ENCODE measurements at regions not wholly inside any gene's neighbourhood (a gene's known extent, or its start where the extent isn't known, plus 50 kb on each side); places are given as distances from the start of the nearest gene placed in this dataset.
"Not testable (repeated sequence)": the region's sequence is repeated elsewhere in the genome, so short reads cannot be mapped to it uniquely, and the experiment has no call there.

GRCh38 chr20:29320216-29320949 lies 1937.1 kb upstream of the DEFB115 start:
- not testable (repeated sequence) for DNase-seq

- DNase-seq = not testable (repeated sequence)
Measured at GRCh38 chr20:29323631-29324515, 1933.6 kb upstream of the DEFB115 start.

GRCh38 chr20:29324516-29325303 lies 1932.8 kb upstream of the DEFB115 start:
- DNase-seq = not testable (repeated sequence)

- DNase-seq = no peak
Measured at GRCh38 chr20:29325304-29325640, 1932.2 kb upstream of the DEFB115 start.

DNA sequence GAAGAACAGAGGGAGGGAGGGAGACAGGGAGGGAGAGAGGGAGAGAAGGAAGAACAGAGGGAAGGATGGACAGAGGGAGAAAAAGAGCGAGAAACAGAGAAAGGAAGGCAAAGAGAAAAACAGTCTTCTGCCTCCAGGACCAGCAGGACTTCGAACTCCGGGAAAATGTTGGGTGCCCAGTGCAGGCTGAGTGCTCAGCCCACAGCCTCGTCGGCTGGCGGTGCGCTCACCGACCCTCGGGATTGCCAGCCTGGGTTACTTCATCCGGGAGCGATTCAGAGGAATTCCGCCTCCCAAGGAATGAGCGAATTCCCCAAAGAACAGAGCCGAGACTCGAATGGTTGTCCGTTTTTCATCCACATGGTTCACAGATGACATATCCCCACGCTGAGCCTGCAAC lies 1931.7 kb upstream of the DEFB115 start:
- DNase-seq = not testable (repeated sequence)

- no peak for DNase-seq
Measured at GRCh38 chr20:29326376-29327070, 1930.9 kb upstream of the DEFB115 start.

- not testable (repeated sequence) for DNase-seq
Measured at GRCh38 chr20:29327600-29328420, 1929.7 kb upstream of the DEFB115 start.

- not testable (repeated sequence) for DNase-seq
Measured at GRCh38 chr20:29330429-29331115, 1926.9 kb upstream of the DEFB115 start.

DNA sequence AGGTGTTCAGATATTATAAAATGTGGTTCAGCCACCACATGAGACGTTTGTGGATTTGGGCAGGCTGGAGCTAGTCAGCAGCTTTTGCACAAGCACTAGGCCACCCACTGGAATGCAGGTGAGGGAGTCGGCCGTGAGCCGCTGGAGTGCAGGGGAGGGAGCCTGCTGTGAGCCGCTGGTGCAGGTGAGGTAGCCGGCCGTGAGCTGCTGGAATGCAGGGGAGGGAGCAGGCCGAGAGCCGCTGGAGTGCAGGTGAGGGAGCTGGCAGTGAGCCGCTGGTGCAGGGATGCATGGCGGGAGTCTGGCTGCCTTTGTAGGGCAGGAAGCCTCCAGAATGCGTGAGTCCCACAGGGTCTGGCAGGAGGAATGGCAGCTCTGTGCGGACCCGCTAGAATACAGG lies 1907.6 kb upstream of the DEFB115 start:
- no peak for DNase-seq

DNA sequence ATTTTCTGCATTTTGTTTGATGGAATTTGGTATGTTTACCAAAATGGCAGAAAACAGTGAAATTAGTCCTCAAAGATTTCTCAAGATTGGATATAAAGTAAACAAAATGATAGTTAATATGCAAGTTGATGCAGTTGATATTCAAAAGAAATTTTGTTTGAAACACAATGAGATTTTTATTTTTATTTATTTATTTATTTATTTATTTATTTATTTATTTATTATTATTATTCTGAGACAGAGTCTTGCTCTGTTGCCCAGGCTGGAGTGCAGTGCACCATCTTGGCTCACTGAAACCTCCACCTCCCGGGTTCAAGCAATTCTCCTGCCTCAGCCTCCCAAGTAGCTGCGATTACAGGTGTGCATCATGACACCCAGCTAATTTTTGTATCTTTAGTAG lies 1881.5 kb upstream of the DEFB115 start:
- not testable (repeated sequence) for DNase-seq

GRCh38 chr20:29392853-29393252 lies 1864.6 kb upstream of the DEFB115 start:
- DNase-seq = not testable (repeated sequence)

- DNase-seq = no peak
Measured at GRCh38 chr20:29408034-29408695, 1849.3 kb upstream of the DEFB115 start.

GRCh38 chr20:29408707-29409106 lies 1848.8 kb upstream of the DEFB115 start:
- not testable (repeated sequence) for DNase-seq

DNA sequence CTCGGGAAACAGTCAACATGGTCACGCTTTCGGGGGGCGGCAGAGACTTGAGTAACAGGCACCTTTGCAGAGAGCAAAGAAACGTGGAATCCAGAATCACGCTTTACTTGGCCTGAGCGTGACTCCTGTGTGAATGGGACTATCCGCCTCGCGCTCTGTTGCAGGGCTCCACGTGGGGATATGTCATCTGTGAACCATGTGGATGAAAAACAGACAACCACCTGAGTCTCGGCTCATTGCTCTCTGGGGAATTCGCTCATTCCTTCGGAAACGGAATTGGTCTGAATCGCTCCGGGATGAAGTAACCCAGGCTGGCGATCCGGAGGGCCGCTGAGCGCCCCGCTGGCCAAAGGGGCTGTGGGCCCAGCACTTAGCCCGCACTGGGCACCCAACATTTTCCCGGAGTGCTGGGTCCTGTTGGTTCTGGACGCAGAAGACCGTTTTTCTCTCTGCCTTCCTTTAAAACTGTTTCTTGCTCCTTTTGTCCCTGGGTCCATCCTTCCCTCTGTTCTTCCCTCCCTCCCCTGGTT lies 1848.2 kb upstream of the DEFB115 start:
- DNase-seq = not testable (repeated sequence)

DNA sequence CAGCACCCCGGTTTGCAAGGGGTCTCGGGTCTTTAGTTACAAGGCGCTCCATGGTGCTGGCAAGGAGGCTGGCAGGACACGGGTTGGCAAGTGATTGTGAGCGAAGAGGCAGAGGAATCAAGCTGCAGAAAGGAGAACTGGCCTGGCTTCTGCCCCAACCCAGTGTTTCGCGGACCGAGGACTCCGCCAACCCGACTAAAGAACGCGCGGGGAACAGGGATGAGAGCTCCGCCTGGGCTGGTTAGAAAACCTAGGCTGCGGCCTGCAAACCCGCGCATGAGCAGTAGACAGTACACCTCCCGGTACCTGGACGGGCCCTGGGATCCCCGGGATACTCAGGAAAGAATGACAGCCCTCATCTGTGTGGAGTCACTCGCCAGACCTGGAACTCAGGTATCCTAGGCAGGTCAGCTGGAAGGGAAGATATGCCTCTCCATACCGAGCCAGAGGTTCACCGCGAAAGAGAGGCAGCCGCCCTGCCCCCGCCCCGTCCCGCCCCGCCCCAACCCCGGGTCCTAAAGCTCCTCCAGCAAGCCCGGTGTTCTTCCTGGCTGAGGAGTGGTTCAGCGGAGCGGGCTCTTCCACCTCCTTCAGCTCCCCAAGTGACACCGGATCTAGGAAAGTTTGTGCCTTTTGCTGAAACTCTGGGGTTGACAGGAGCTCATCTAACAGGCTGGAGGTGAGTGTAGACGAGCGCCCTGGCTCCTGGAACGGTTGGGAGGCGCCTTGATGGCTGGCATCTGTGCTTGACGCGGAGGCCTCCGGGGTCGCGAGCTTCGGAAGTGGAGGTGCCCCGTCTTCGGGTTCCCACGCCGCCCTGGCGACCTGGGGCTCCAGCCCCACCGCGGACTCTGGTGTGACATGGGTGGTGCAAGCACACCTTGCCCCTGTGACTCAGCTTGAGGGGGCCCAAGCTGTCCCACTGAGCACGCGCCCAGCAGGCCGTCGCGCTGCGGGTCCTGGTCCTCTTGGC lies 1847.3 kb upstream of the DEFB115 start:
- no peak for DNase-seq

DNA sequence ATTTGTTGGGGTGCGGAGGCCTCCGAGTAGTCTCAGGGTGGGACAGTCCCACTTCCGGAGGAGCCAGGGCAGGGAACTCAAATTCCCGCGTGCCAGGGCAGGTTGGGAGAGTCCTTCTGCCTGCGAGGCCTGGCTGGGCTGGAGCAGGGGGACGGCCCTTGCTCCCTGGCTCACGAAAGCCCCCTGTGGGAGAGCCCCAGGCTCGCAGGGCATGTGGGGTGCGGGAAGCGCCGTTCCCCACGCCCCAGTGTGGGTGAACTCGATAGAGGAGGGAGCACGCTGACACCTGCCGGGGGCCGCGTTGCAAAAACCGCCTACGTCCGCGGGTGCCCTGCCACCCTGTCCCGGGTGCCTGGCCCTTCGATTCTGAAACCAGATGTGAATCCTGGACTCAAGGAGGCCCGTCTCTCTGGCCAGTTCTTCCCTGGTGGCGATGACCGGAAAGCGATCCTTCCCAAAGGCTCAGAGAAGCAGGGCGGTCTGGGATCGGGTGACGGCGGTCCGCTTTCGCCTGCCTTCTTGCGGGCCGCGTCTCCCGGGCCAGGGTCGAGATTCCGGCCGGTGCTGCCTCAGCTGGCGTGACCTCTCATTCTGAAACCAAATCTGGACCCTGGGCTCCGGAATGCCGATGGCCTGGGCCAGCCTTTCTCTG lies 1846.5 kb upstream of the DEFB115 start:
- no peak for DNase-seq

DNA sequence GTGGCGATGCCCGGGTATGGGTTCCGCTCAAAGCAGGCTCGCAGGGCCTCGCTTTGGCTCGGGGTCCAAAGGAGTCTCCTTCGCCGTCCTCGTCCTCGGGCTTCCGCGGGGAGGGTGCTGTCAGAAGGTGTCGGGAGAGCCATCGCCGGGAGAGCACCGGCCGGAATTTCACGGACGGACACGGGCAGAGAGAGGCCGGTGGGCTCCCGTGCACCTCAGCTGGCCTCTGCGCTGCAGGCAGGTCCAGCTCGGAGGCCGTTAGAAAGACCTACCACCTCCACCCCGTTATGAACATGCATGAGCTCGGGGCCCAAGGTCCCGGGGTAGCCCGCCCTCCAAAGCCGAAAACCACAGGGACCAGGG lies 1846.0 kb upstream of the DEFB115 start:
- DNase-seq = not testable (repeated sequence)

DNA sequence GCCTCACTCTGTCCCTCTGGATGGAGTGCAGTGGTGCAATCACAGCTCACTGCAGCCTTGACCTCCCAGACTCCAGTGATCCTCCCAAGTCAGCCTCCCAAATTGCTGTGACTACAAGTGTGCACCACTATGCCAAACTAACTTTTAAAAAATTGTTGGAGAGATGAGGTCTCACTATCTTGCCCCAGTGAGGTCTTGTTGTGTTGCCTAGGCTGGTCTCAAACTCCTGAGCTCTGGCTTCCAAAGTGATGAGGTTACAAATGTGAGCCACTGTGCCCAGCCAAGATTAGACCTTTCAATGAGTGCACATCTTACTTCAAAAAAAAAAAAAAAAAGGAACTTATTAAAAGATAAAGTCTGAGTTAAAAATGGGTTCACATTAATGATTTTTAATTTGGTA lies 1838.1 kb upstream of the DEFB115 start:
- DNase-seq = no peak

Data from NCI-H774 (cell line).